ENCODE measurements at regions not wholly inside any gene's neighbourhood (a gene's known extent, or its start where the extent isn't known, plus 50 kb on each side); places are given as distances from the start of the nearest gene placed in this dataset.

GRCh38 chr5:132138260-132138659 is 64.7 kb downstream of the CSF2 start:
- WGBS (ENCODE audit: missing lambda C conversion rate): 26% methylated on average over 1 of the region's 1 CpG
- H3K9me3 ChIP-seq: peaks cover 13% of the 10 kb centered on the region

More at GRCh38 chr5:132138260-132138659, 64.7 kb downstream of the CSF2 start:
- no peak overlapping the region for H3K27ac ChIP-seq
- ATAC-seq (no peak), FAIRE-seq (no peak), DNase-seq (ENCODE audit: low read depth in 1 of 2, low spot score in 1 of 2) (no peak)
- H3K4me2 ChIP-seq: no peak overlapping the region
- CTCF ChIA-PET: interaction anchor here (5.3 kb wide), 1 partner anchor 72 kb away, joined by 34 read pairs; no protein-coding TSS in a partner anchor
- H3K4me1 ChIP-seq: no peaks in the 10 kb centered on the region
- TF ChIP-seq CEBPB (IDR thresholded peaks at IDR 0.05) (no peak), HEYL (CRISPR knock-in tag; IDR thresholded peaks at IDR 0.05) (no peak), FOXS1 (CRISPR knock-in tag; IDR thresholded peaks at IDR 0.05) (no peak), EP300 (IDR thresholded peaks at IDR 0.05) (no peak), CBX2 (IDR thresholded peaks at IDR 0.05; ENCODE audit: borderline replicate concordance, low read depth) (no peak), FOSL2 (IDR thresholded peaks at IDR 0.05) (no peak), FOSL2 (CRISPR knock-in tag; IDR thresholded peaks at IDR 0.05) (no peak), E2F6 (IDR thresholded peaks at IDR 0.05; ENCODE audit: borderline replicate concordance, low read depth) (no peak), SMC3 (IDR thresholded peaks at IDR 0.05) (no peak), TP53 (CRISPR knock-in tag; IDR thresholded peaks at IDR 0.05) (no peak), RARB (CRISPR knock-in tag; IDR thresholded peaks at IDR 0.05) (no peak), NFE2L2 (conservative IDR thresholded peaks at IDR 0.05; ENCODE audit: low read length) (no peak), USF2 (IDR thresholded peaks at IDR 0.05) (no peak), ZNF302 (CRISPR knock-in tag; IDR thresholded peaks at IDR 0.05) (no peak), HOXB13 (CRISPR knock-in tag; IDR thresholded peaks at IDR 0.05; ENCODE audit: low read depth) (no peak)
- H3K4me3 ChIP-seq: no peak overlapping the region
- POLR2A ChIA-PET: no interaction called here
